NCI-H187 treated with DMSO at 0.1 percent for 48 hours (cell line): ENCODE measurements at regions not wholly inside any gene's neighbourhood (a gene's known extent, or its start where the extent isn't known, plus 50 kb on each side); places are given as distances from the start of the nearest gene placed in this dataset.

ENCODE experiments used
- DNase-seq: peaks from one replicate; lab custom pipeline; 2025; lab: John Stamatoyannopoulos, UW

DNA sequence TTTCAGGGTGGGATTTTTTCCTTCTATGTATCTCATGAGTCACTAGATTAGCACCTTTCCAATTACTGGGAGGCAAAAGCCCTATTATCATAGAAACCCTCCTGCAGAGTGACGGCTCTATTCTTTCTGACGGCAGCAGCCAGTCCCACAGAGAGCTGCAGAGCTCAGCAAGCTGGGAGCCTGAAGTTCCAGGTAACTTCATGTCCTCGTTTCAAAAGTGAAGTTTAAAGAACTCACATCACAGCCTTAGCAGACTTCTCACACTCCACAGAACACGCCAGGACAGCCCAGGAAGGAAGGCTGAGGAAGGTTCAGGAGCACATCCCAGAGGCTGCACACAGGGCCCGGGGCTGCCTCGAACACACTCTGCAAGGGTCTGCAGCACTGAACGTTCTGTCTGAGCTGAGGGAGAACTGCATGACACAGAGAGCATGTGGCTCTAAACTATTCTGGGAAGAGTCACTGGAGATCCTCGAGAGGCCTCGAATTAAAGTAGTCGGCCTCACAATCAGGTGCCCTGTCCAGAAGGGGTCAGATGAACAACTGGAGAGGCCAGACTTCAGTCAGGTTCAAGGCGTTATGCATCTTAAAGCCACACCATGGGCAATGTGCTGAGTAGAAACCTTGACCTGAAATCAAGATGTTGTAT, 104.2 kb upstream of the DRD2 start:
- DNase-seq = no peak

- no peak for DNase-seq
Measured at GRCh38 chr11:113578715-113579250, 103.6 kb upstream of the DRD2 start.

- DNase-seq = no peak
Measured at GRCh38 chr11:113578033-113578380, 102.8 kb upstream of the DRD2 start.

DNA sequence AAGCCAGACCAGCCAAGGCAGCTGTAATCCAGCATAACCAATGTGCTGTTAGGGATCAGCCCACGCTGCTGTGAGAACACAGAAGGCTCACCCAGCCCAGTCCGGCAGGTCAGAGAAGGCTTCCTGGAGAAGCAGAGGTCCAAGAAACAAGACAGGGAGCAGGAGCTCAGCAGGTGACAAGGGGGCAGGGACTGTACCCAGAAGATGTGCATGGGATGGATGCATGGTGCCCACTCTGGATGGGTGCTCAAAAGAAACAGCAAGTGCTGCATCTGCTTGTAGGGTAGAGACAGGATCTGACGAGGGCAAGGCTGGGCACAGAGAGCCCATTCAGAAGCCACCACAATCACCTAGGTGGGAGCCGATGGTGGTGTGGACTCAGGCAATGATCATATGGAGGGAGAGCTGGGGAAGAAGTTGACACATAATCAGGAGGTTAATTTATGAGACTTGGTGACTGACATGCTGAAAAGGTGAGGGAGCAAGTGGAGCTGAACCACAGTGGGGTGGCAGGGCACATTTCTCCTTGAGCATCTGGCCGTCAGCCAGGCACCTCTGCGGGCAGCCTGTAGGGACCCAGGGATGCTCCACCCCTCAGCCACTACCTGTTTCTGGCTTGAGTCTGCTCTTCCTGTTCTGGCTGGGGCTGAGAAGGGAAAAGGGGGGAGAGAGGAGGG, 102.3 kb upstream of the DRD2 start:
- peak; percentile 60 for DNase-seq

DNA sequence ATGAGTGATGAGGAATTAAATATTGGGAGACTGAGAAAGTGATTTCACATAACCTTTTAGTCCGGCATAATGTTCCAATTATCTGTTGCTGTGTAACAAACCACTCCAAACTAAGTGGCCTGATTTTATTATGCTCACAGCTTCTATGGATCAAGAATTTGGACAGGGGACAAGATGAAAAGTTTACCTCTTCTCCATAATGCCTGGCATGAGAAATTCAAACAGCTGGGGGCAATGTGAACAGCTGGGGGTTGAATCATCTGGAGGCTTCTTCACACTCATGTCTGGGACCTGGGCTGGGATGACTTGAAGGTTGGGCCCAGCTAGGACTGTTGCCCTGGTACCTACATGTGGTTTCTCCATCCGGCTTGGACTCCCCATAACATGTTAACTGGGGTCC, 99.4 kb upstream of the DRD2 start:
- no peak for DNase-seq

GRCh38 chr11:113574171-113574570, 99.0 kb upstream of the DRD2 start:
- DNase-seq = no peak

DNA sequence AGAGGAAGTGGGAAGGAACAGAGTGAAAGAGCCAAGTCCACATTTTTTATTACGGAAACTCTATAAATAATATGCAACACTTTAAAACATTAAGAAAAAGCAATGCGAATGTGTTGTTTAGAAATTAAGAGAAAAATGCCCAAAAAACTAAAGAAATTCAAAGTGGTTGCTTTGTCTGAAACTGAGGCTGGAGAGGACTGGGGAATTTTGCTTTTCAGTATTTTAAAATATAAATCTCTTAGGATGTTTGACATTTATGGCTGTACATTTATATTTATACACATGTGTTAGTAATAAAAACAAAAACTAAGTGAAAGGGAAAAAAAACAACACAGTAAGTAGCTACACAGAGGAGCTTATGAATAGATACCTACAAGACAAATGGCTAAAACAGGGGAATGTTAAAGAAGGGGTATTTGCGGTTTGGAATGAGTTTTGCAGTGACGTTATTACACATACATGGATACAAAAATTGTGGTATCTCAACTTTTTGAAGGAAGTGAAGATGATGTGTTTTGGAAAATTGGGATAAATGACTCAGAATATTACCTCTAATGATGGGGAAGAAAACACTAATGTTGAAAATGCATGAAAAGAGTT, 97.0 kb upstream of the DRD2 start:
- DNase-seq = no peak

GRCh38 chr11:113571531-113571930, 96.3 kb upstream of the DRD2 start:
- no peak for DNase-seq

DNA sequence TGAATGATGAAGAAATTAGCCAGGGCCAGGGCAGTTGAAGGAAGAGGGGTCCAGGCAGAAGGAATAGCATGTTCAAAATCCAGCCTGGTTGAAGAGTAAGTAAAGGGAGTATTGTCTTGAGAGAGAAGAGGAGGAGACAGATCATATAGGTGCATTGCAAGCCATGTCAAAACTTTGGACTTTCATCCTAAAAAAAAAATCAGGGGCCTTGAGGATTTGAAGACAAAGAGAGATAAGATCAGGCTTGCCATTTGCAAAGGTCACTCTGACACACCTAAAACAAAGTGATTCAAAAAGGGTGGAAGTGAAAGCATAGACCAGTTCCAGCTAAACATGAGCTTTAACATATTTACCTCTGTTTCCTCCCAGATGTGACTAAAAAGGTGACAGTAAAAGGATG, 95.7 kb upstream of the DRD2 start:
- DNase-seq = no peak

GRCh38 chr11:113569391-113569790, 94.2 kb upstream of the DRD2 start:
- no peak for DNase-seq

DNA sequence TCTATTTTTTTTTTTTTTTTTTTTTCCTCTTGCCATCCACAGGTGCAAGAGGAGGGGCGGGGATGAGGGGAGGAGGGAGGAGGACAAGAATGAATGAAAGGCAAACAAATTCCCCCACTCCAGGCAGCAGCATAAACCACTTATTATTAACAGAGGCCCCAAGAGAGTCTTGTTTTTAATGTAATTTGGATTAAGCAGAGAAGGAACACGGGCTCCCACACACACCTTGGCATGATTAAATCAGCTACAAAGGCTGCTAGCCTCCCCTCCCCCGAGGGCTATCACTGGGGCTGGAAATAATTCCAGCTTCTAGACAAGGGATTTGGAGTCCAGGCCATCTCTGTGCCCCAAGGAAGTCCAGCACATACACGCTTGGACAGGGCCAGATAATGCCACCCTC, 93.4 kb upstream of the DRD2 start:
- no peak for DNase-seq

DNA sequence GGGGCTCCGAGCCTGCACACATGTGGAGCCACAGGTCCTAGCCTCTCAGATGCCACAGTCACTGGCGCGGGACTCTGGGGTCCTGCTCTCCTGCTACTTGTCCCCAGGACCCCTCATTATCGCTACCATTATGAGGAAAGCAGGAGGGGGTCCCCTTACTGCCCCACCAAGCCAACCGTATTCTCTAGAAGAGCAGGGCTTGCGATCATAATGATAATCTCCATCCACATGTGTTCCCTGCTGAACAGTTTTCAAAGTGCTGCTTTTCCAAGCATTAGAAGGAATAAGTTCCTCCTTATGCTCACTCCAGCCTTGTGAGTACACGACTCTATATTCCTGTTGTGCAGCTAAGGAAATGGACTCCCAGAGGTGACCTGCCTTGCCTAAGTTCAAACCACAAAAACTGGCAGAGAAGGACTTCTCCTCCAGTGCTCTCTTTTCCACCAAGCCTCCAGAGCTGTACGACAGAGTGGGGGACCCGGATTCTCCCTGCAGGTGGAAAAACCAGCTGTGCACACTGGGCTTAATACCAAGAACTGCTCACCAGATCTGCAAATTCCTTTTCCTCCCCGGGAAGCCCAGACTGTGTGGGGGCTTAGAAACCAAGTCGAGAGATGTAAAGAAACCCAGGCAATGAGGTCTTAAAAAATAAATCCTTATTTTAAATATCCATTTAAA, 92.8 kb upstream of the DRD2 start:
- DNase-seq = no peak

- no peak for DNase-seq
Measured at GRCh38 chr11:113567097-113567496, 91.9 kb upstream of the DRD2 start.

DNA sequence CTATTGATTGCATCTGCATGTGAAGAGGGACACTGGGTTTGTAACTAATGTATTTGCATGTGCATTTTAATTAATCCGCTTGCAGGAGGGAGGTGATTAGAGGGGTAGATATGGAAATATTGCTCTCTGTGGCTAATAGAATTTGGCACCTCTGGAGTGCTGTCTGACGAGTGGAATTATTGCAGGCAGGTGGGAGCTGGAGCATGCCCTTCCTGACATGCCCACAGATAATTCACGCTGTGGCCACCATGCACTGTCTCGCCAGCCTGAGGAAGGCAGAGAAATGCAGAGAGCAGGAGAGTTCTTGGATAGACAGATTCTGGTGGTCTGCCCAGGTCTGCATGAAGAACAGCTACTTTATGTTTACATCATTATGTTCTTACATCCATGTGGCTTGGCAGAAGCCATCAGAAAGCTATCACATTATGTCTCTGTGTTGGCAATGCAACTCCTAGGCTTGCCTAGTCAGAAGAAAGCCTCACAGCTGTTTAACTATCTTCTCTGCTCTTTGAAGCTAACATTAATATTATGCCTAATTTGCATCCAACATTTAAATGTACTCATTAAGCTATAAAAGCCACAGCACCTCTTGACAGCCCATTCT, 89.4 kb upstream of the DRD2 start:
- DNase-seq = no peak

- no peak for DNase-seq
Measured at GRCh38 chr11:113563766-113564526, 88.7 kb upstream of the DRD2 start.

DNA sequence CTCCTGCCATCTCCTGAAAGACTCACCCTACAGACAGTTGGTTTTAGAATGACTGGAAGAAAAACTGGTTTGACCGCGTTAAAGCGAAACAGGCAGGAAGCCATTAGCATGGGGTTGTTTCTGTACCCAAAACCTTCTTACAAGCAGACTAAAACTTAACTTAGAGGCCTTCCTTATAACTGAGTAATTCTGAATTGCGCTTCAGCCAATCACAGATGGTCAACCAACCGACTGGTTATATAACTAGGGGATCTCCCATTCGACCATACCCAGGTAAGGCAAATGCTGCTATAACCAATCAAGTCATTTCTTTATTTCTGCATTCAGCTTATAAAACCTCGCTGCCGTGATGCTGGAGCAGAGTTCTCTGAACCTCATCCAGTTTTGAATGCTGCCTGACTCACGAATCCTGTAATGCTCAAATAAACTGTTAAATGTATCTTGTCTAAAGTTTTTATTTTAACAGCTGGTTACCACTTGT, 87.8 kb upstream of the DRD2 start:
- no peak for DNase-seq

DNA sequence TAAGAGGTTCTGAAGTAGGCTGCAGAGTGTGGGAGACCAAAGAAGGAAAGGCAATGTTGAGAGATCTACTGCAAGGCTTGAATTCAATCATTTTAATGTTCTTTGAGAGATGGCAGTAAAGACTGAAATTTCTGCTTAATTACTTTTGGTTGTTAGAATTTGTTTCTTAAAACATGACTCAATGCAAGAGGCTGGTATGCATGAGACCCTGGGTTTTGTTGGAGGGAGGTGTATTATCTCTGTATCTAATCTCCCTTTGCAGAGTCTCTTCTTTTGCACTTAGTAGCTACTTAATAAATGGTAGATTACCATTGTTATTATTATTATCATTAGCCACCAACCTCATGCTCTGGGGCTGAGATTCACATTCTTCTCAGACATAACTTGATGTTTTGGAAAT, 87.4 kb upstream of the DRD2 start:
- no peak for DNase-seq

DNA sequence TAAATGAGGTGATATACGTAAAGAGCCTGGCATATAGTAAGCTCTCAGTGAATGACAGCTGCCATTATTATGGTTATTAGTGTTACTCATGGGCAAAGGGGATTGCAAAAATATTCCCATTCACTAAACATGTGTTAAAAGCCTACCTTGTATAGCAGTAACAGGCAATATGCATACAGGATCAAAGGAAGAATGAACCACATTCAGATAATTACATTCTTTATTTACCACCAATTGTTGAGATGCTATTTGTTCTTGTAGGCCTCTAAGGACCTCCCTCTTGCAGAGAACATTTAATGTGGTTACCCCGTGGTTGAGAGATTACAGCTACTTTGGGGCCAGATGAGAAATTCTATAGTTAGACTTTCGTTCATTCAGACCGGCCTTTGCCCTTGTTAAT, 82.7 kb upstream of the DRD2 start:
- no peak for DNase-seq

- DNase-seq = no peak
Measured at GRCh38 chr11:113556036-113556435, 80.8 kb upstream of the DRD2 start.

DNA sequence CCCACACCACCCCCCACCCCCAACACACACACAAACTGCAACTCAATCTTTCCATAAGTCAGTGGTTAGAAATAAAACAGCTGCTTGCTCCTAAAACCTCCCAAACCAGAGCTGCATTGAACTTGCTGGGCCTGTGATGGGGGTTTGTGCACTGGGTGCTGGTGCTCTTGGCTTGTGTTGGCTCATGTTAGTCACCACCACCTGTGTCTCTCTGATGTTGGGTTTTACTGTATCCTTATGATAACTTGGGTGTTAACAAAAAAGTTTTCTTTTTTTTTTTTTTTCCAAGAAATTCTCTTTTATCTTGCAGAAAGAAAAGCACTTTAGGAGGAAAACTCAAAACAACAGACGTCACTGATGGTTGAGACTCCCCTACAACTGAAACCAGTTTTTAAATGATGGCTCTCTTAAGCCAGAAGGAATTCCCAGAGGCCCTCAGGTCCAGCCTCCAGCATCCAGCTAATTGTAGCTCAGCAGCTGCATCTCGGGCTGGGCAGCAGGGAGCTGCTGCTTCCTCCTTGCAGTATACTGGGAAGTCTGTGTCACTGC, 79.9 kb upstream of the DRD2 start:
- DNase-seq = no peak

GRCh38 chr11:113554526-113554925, 79.3 kb upstream of the DRD2 start:
- DNase-seq = no peak
